IMR-90 (cell line): ENCODE measurements at regions not wholly inside any gene's neighbourhood (a gene's known extent, or its start where the extent isn't known, plus 50 kb on each side); places are given as distances from the start of the nearest gene placed in this dataset.

Experiments
- ATAC-seq: fragments of 200-7000 bp; cut with Tn5 transposase; 2 replicates; pipeline ENCODE4 v1.9.1; 2020; ENCODE audit warnings: low read depth, mild to moderate bottlenecking, moderate library complexity
- BruUV-seq: library from RNA; stranded (reverse); fragments of 400-500 nt; replicated peaks from 2 replicates; lab custom pipeline; 2021; lab: Mats Ljungman, UMichigan
- CTCF ChIA-PET: fragments of 300-600 bp; formaldehyde crosslinking; extraction: SDS; loops from one replicate; lab custom pipeline; 2021; ENCODE audit warnings: antibody characterized with exemption; lab: Yijun Ruan, JAX
- POLR2A ChIA-PET: fragments of 300-600 bp; sonication (Branson Sonifier 250); formaldehyde crosslinking; loops from one replicate; lab custom pipeline; 2022; ENCODE audit warnings: antibody characterized with exemption; ENCODE audit not compliant: unreplicated experiment; lab: Charles Lee
- DNase-seq: peaks from one replicate; pipeline ENCODE4 v3.0.0; 2013
- H2AFZ ChIP-seq: replicated peaks from 2 replicates; pipeline ENCODE3; 2013; ENCODE audit warnings: low read length, mild to moderate bottlenecking; ENCODE audit not compliant: poor library complexity
- H2AK5ac ChIP-seq: 2 replicates; pipeline ENCODE4 v1.6.1; 2013; ENCODE audit warnings: low read depth, low read length, inconsistent platforms
- H2AK9ac ChIP-seq: replicated peaks from 2 replicates; pipeline ENCODE3; 2013; ENCODE audit warnings: mild to moderate bottlenecking, low read depth, low read length, moderate library complexity; ENCODE audit not compliant: poor library complexity
- H2BK120ac ChIP-seq: 2 replicates; pipeline ENCODE4 v1.6.1; 2013; ENCODE audit warnings: low read depth, low read length, inconsistent platforms
- H2BK15ac ChIP-seq: 3 replicates; pipeline ENCODE4 v1.6.1; 2013; ENCODE audit warnings: low read depth, low read length, inconsistent platforms
- H2BK20ac ChIP-seq: 2 replicates; pipeline ENCODE4 v1.6.1; 2013; ENCODE audit warnings: low read depth, mild to moderate bottlenecking, inconsistent platforms, low read length, moderate library complexity
- H2BK5ac ChIP-seq: 2 replicates; pipeline ENCODE4 v1.6.1; 2013; ENCODE audit warnings: mild to moderate bottlenecking, low read depth, low read length, inconsistent platforms; ENCODE audit not compliant: poor library complexity, severe bottlenecking
- H3K14ac ChIP-seq: replicated peaks from 2 replicates; pipeline ENCODE4 v1.6.1; 2013; ENCODE audit warnings: low read depth, low read length, inconsistent platforms
- H3K18ac ChIP-seq: 2 replicates; pipeline ENCODE4 v1.6.1; 2013; ENCODE audit warnings: low read depth, low read length, control low read depth
- H3K23ac ChIP-seq: 2 replicates; pipeline ENCODE4 v1.6.1; 2013; ENCODE audit warnings: low read depth, low read length, inconsistent platforms
- H3K27ac ChIP-seq: 2 replicates; pipeline ENCODE4 v1.5.1; 2013; ENCODE audit warnings: mild to moderate bottlenecking, control low read depth, low read length; ENCODE audit not compliant: insufficient read depth
- H3K27me3 ChIP-seq: 2 replicates; pipeline ENCODE4 v1.6.1; 2013; ENCODE audit warnings: low read length; ENCODE audit not compliant: control insufficient read depth, insufficient read depth
- H3K36me3 ChIP-seq: 2 replicates; pipeline ENCODE4 v1.6.1; 2013; ENCODE audit warnings: low read length, mixed read lengths; ENCODE audit not compliant: control insufficient read depth, insufficient read depth
- H3K4ac ChIP-seq: 2 replicates; pipeline ENCODE4 v1.6.1; 2013; ENCODE audit warnings: low read depth, low read length, inconsistent platforms
- H3K4me1 ChIP-seq: 2 replicates; pipeline ENCODE4 v1.6.1; 2013; ENCODE audit warnings: low read length, mixed read lengths; ENCODE audit not compliant: control insufficient read depth, insufficient read depth
- H3K4me2 ChIP-seq: 2 replicates; pipeline ENCODE4 v1.6.1; 2013; ENCODE audit warnings: low read depth, mild to moderate bottlenecking, control low read depth, low read length, moderate library complexity
- H3K4me3 ChIP-seq: 2 replicates; pipeline ENCODE4 v1.5.1; 2013; ENCODE audit warnings: low read depth, mild to moderate bottlenecking, control low read depth, low read length, moderate library complexity; ENCODE audit not compliant: insufficient read depth
- H3K56ac ChIP-seq: 2 replicates; pipeline ENCODE4 v1.6.1; 2013; ENCODE audit warnings: low read length, inconsistent platforms; ENCODE audit not compliant: insufficient read depth; ENCODE audit errors: extremely low read depth
- H3K79me1 ChIP-seq, 2 experiments: 2 replicates each; pipeline ENCODE4 v1.6.1; 2013; ENCODE audit warnings: low read length in 2 of 2, inconsistent platforms in 1 of 2, low read depth in 1 of 2
- H3K9ac ChIP-seq: 2 replicates; pipeline ENCODE4 v1.6.1; 2013; ENCODE audit warnings: low read depth, low read length, control low read depth
- H3K9me1 ChIP-seq: 2 replicates; pipeline ENCODE4 v1.6.1; 2013; ENCODE audit warnings: low read length, inconsistent platforms; ENCODE audit not compliant: insufficient read depth
- H3K9me3 ChIP-seq: 2 replicates; pipeline ENCODE4 v1.6.1; 2013; ENCODE audit warnings: low read length; ENCODE audit not compliant: control insufficient read depth, insufficient read depth
- H4K20me1 ChIP-seq: 2 replicates; pipeline ENCODE4 v1.6.1; 2013; ENCODE audit warnings: low read length, inconsistent platforms; ENCODE audit not compliant: insufficient read depth
- H4K5ac ChIP-seq: 2 replicates; pipeline ENCODE4 v1.6.1; 2013; ENCODE audit warnings: mild to moderate bottlenecking, low read depth, low read length, control low read depth
- H4K8ac ChIP-seq, 2 experiments: 2 replicates each; pipeline ENCODE4 v1.6.1; 2013; ENCODE audit warnings: low read depth in 2 of 2, low read length in 2 of 2, control low read depth in 1 of 2, inconsistent platforms in 1 of 2
- H4K91ac ChIP-seq: 2 replicates; pipeline ENCODE4 v1.6.1; 2013; ENCODE audit warnings: low read depth, low read length, inconsistent platforms; ENCODE audit not compliant: insufficient read depth
- BHLHE40 ChIP-seq: fragments of 150-350 bp; IDR thresholded peaks from 2 replicates; pipeline ENCODE4 v1.6.1; 2016; ENCODE audit warnings: mild to moderate bottlenecking, low read depth, low read length
- CEBPB ChIP-seq: IDR thresholded peaks from 2 replicates; pipeline ENCODE4 v1.6.1; 2012; ENCODE audit warnings: low read depth, low read length, improper control_type of control experiment
- CTCF ChIP-seq: conservative IDR thresholded peaks from 2 replicates; pipeline ENCODE4 v1.5.1; 2012; ENCODE audit warnings: mild to moderate bottlenecking, low read depth, low read length, improper control_type of control experiment
- ELK1 ChIP-seq: fragments of 150-350 bp; IDR thresholded peaks from 2 replicates; pipeline ENCODE4 v1.6.1; 2016; ENCODE audit warnings: low read depth, mild to moderate bottlenecking, low read length, moderate library complexity, borderline replicate concordance
- FOS ChIP-seq: fragments of 150-350 bp; IDR thresholded peaks from 2 replicates; pipeline ENCODE4 v1.6.1; 2016; ENCODE audit warnings: low read depth, low read length
- MAFK ChIP-seq: IDR thresholded peaks from 2 replicates; pipeline ENCODE4 v1.6.1; 2012; ENCODE audit warnings: low read depth, low read length, improper control_type of control experiment
- MAZ ChIP-seq: IDR thresholded peaks from 2 replicates; pipeline ENCODE4 v1.6.1; 2012; ENCODE audit warnings: low read depth, mild to moderate bottlenecking, low read length, improper control_type of control experiment, moderate library complexity, borderline replicate concordance
- MXI1 ChIP-seq: IDR thresholded peaks from 2 replicates; pipeline ENCODE4 v1.6.1; 2012; ENCODE audit warnings: low read depth, mild to moderate bottlenecking, low read length, moderate library complexity, borderline replicate concordance
- NFE2L2 ChIP-seq: fragments of 150-350 bp; IDR thresholded peaks from 2 replicates; pipeline ENCODE4 v1.6.1; 2016; ENCODE audit warnings: low read depth, mild to moderate bottlenecking, low read length
- POLR2A ChIP-seq: IDR thresholded peaks from 2 replicates; pipeline ENCODE4 v1.6.1; 2012; ENCODE audit warnings: mild to moderate bottlenecking, low read depth, low read length
- RAD21 ChIP-seq: IDR thresholded peaks from 2 replicates; pipeline ENCODE4 v1.6.1; 2012; ENCODE audit warnings: low read length, improper control_type of control experiment
- RFX5 ChIP-seq: IDR thresholded peaks from 2 replicates; pipeline ENCODE4 v1.8.0; 2012; ENCODE audit warnings: low read depth, mild to moderate bottlenecking, low read length, moderate library complexity
- SMC3 ChIP-seq: fragments of 150-350 bp; IDR thresholded peaks from 2 replicates; pipeline ENCODE4 v1.6.1; 2016; ENCODE audit warnings: low read depth, mild to moderate bottlenecking, antibody characterized with exemption, low read length, moderate library complexity
- WGBS, 2 experiments: methylation state at CpG; one replicate each; pipeline versions ENCODE4 v1.1.5 to v1.1.7; 2013; ENCODE audit warnings: missing lambda C conversion rate in 2 of 2; ENCODE audit not compliant: insufficient read length in 1 of 2; ENCODE audit errors: extremely low coverage in 2 of 2; 5-methylcytosine and 5-hydroxymethylcytosine counted together
- dilution Hi-C: fragments of 300-500 bp; cut with HindIII; formaldehyde crosslinking; loops from one replicate; pipeline ENCODE4 v1.14.3; 2018; ENCODE audit warnings: low sequenced_read_pairs; ENCODE audit not compliant: unreplicated experiment
- in situ Hi-C: fragments of 300-500 bp; cut with MboI; formaldehyde crosslinking; loops from 3 replicates; pipeline ENCODE4 v1.14.3; 2019; ENCODE audit warnings: low sequenced_read_pairs, inconsistent platforms, mixed read lengths
- intact Hi-C: fragments of 100-400 bp; cut with micrococcal nuclease; formaldehyde crosslinking; loops from 2 replicates; pipeline ENCODE4 v1.10.0; 2022

GRCh38 chr17:11031787-11032186 is 193.9 kb upstream of the PIRT start:
- WGBS, 2 experiments, result no CpG with 5 or more reads among the region's 4 CpGs
- Histone ChIP-seq H2AK9ac (no peak overlapping the region), H3K9me1 (no peaks in the 10 kb centered on the region), H3K4me1 (no peaks in the 10 kb centered on the region), H4K20me1 (no peaks in the 10 kb centered on the region), H3K36me3 (no peaks in the 10 kb centered on the region), H3K4me2 (no peak overlapping the region), H2BK5ac (no peak overlapping the region), H3K4me3 (no peak overlapping the region), H2BK20ac (no peak overlapping the region), H3K23ac (no peak overlapping the region), H2AK5ac (no peak overlapping the region), H3K27me3 (no peaks in the 10 kb centered on the region), H4K8ac (no peak overlapping the region), H3K9ac (no peak overlapping the region), H2BK120ac (no peak overlapping the region), H3K27ac (no peak overlapping the region), H4K5ac (no peak overlapping the region), H3K9me3 (peaks cover 22% of the 10 kb centered on the region), H3K56ac (no peak overlapping the region), H2BK15ac (no peak overlapping the region), H3K4ac (no peak overlapping the region), H4K91ac (no peak overlapping the region), H3K14ac (no peak overlapping the region), H3K79me1 (no peaks in the 10 kb centered on the region), H3K18ac (no peak overlapping the region), H2AFZ (no peak overlapping the region)
- intact Hi-C loops, result no loop called here
- no TSS peak for BruUV-seq
- dilution Hi-C loops, result no loop called here
- ChIA-PET CTCF (no interaction called here), POLR2A (no interaction called here)
- no peak for DNase-seq
- in situ Hi-C loops, result no loop called here
- no peak for ATAC-seq
- TF ChIP-seq ELK1 (no peak), SMC3 (no peak), BHLHE40 (no peak), RAD21 (no peak), MAFK (no peak), RFX5 (no peak), POLR2A (no peak), MAZ (no peak), MXI1 (no peak), CTCF (no peak), CEBPB (no peak), FOS (no peak), NFE2L2 (no peak)
